ENCODE measurements at regions not wholly inside any gene's neighbourhood (a gene's known extent, or its start where the extent isn't known, plus 50 kb on each side); places are given as distances from the start of the nearest gene placed in this dataset.

DNA sequence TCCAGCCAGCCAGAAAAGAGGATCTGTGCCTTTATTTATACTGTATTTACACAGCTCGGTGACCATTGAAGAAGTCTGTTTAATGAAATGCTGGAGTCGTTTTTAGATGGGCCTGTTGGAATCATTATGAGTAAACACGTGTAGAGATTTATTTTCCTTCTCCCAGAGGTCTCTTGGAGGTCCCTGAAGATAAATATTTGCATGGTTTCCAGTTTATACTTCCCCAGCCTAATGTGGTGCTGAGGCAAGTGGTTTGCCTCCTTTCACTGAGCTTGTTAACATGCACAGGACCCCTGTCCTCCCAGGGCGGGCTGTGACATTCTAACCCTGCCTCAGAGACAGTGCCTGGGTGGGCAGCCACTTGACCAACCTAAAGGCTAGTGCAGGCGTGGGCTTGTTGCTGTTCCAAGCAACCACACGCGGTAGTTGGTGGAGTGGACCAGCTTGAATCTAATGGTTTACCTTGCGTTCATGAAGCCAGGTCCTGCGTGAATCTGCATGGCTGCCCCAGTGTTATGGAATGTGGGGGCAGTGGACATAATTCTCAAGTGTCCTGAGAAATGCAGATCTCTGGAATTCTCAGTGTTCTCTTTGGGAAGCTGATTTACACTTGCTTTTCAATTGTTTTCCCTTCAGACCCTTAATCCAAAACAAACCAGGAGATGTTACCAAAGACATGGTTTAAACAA lies 130.2 kb upstream of the DLX2 start:
- no peak for DNase-seq

DNA sequence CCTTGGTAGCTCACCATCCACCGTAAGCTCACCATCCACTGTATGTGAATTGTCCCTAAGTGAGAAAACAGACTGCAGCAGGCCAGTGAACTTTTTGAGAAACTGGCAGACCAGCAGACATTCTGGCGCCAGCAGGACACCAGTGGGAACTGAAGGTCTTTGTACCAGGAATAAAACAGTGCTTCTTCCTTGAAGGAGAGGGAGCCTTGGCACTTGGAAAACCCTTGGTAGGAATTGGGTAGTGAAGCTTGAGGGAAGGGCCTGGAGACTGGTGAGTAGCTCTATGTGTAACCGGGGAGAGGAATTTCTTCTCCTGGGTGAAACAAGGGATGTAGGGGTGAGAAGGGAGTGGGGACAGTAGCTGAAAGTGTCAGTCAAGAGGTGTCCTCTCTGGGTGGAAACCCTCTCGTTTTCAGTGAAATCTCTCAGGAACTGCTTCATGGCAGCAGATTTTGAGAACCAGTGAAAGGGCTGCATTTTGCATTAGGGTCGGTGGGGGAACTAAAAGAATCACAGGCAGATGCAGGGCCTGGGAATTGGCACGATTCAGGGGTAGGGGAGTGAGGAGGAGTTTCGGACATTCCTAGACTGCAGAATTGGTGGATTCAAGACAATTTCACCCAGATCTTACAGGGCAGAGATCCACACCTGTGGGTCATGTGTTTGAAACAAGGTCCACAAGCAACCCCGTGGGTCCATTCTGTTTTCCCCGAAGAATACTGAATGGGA lies 131.5 kb upstream of the DLX2 start:
- no peak for DNase-seq

DNA sequence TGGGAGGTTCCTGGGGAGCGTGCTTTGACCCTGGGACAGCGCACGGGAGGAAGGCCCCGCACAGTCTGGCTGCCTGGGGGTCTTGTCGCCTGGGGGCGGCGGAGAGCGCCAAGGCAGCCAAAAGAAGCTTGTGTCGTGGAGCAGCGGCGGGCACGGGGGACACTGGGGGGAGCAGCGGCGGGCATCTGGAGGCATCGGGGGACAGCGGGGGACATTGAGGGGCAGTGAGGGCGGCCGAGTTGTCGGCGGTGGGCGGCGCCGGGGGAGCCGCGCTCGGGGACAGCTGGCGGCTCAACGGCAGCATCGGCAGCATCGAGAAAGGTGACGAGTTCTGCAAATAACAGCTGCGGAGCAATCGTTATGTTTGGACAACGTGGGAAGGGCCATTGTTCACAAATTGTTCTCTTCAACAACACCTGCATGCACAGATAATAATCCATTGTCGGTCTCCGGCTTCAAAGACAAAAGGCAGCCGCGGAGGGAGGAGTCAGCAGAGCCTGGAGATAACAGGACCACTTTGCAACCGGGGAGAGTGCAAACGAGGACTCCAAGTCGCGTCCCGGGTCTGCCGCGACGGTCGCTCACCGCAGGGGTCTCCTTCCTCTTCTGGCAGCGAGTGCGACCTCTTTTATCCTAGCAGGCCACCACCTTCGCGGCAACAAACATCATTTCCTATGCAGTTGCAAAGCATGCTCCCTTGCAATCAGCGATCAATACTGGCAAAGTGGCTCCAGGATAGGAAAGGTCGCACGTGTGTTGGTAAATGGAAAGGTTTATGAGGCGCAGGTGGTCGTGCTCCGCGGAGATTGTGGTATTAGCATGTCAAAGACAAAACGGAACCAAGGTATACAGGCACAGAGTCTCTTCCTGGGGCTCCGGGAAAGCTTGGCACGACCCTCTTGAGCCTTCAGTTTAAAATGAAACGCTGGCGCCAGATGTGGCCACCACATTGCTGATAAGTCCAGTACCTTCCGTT lies 132.3 kb upstream of the DLX2 start:
- peak; percentile 26 for DNase-seq

DNA sequence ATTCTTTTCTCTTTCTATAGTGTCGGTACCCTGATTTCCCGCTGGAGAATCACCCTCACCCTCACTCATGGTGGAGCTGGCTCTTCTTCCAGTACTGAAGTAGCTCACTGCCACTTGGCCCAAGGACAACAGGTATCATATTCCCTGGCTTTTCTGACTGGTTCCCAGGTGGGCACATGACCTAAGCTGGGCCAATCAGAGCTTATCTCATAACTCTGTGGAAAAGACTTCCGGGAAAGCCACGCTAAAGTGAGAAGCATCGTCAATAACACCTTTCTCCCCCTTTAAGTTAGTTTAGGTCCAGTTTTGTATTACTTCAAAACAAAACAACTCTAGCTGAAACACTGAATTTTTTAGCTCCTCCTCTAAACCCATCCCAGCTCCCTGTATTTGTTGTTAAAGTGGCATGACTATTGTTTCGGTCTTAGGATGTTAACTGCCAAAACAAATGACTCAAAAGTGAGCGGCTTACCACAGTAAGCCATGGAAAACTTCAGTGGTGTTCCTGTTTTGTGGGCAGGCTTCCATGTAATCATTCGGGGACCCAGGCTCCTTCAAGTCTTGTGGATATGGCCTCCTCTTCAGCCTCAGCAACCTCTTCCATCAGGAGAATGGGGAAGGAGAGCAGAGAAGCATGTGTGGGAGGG lies 137.4 kb upstream of the DLX2 start:
- no peak for DNase-seq

DNA sequence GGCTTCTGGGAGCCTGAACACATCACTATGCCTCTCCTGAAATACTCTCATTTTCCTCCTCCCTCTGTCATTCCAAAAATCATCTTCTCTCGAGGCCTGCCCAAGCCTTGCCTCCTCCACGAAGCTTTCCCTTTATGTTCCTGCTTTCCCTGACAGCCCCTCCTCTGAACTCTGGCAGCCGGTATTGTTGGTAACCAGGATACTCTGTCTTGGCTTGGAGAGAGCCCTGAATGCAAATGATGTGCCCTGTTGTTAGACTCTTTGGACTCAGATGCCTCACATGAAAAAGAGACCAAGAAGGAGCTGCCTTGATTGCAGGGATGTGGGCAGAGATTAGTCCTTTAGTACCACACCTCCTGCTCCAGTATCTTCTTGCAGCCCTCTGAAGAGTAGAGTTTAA lies 138.5 kb upstream of the DLX2 start:
- no peak for DNase-seq

DNA sequence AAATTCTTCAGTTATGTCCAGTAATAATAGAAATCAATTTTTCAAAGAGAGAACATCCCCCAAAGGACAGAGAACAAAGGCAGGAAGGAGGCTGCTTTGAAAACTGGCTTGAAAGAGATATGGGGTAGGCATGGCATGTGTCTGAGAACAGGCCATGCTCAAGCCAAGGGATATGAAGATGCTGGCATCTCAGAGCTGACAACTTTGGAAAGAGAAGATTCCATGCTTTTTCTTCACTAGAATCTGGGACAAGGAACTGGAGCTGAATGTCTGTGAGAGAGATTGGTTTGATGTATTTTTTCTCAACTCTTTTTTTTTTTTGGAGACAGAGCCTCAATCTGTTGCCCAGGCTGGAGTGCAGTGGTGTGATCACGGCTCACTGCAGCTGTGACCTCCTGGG lies 139.8 kb upstream of the DLX2 start:
- no peak for DNase-seq

DNA sequence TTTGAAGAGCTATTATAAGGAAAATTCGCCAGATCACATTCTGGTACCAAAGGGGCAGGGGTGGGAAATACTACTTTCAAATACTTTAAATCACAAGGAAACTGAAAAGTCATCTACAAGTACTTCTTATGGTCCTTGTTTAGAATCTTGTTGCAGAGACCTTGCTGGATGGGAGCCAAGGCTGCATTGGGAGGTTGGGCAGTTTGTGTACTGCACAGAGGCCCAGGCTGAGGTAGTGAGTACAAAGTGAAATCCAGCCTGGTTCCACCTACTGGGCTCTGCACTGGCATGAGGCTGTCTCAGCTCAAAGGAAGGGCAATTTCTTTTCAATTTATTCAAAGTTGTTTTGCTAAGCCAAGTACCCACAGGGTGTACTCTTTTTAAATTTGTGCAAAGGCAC lies 140.3 kb upstream of the DLX2 start:
- no peak for DNase-seq

DNA sequence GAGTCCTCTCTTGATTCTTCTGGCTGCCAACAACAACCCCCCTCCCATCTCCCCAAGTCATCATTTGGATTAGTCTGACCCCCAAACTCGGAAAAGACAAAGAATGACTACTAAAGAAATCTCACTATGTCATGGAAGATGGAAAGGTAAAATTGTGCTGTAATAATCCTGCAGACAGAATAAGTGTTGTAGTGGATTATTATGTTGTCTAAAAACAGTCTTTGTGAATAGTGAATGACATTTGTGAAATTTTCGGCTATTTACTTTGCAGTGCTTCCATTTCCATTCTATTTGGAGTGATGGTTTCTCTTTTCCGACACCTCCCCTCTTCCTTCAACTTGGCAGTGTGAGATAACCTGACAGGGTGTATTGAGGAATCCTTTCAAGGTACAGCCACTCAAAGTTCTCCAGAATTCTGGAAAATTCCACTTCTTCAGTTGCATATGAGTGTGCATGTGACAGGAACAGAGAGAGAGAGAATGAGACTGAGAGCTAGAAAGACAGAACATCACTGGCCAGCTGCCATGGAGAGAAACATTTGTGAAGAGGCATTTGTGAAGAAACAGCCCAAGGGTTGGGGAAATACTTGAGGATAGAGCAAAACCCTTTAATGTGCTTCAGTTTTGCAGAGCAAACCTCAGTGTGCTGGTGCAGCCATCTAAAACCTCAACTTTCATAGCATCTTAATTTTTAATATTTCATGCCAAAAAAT lies 141.9 kb upstream of the DLX2 start:
- DNase-seq = no peak

DNA sequence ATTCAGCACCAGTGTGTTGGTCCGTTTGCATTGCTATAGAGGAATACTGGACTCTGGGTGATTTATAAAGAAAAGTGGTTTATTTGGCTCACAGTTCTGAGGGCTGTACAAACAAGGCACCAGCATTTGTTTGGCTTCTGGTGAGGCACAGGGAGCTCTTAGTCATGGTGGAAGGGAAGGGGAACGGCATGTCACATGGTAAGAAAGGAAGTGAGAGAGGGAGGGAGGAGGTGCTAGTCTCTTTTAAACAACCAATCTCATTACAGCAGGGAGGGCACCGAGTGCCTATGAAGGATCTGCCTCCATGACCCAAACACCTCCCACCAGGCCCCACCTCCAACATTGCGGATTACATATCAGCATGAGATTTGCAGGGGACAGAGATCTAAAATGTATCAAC lies 143.9 kb upstream of the DLX2 start:
- DNase-seq = no peak

DNA sequence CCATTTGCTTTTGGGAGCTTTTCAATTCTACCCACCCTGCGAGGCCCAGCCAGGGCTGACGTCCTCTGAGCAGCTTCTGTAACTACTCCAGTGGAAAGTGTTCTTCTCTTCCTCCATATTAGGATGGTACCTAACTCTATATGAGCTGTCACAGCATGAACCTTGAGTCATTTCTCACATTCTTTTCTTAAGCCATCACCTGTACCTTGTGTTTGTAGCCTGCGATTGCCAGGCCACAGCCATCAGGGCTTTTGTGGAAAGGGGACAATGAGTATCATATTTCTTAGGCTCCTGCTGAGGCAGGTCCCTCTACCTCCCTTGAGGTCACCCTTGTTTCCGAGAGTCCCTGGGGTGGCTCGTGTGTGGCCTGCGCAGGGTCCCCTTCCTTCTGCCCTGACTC lies 144.5 kb upstream of the DLX2 start:
- DNase-seq = no peak

DNA sequence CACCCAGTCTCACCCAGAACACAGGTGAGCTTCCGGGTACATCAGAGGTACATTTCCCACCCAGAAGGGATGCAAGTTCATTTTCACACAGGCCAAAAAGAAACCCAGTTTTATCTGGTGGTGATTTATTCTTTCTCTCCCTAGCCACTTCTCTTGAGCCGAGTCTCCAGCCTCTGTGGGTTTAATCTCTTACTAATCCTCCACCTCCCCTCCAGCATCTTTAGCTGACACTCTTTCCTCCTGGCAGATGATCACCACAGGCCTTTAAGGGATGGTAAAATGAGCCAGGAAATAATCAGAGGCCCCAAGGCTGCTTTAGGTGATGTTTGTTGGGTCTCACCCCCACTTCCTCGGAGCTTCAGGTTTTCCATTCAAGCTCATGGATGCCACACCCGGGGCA lies 145.7 kb upstream of the DLX2 start:
- no peak for DNase-seq

DNA sequence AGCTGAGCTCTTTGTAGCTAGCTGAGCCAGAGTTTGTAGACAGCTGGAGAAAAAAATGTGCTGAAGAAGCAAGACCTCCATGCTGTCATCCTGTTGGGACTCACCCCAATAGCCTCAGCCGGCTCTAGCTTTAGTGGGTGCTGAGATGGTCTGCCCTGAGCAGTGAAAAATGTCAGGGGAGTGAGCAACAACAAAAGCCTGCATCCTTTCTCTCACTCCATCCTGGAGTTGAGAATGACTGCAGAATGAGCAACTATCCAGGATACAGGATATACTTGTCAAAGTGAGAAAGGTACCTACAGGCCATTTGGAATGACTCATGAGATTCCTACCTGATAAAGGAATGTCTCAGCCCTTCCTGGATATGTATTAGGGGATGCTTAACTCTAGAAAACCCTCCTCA lies 146.1 kb upstream of the DLX2 start:
- no peak for DNase-seq

DNA sequence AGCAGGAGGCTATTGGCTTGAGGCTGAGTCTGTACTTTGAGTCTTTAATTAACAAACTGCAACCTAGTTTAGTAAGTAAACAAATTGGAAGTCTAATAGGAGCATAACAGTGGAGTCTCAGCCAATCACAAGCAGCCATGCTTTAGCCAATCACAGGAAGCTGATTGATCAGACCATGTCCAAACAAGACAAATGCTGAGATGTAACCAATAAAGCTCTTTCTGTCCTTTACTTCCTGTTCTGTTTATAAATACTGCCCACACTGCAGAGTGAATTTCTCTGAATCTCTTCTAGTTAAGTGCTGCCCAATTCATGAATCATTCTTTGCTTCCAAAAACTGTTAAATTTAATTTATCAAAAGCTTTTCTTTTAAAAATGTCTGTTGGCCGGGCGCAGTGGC lies 146.6 kb upstream of the DLX2 start:
- DNase-seq = no peak

DNA sequence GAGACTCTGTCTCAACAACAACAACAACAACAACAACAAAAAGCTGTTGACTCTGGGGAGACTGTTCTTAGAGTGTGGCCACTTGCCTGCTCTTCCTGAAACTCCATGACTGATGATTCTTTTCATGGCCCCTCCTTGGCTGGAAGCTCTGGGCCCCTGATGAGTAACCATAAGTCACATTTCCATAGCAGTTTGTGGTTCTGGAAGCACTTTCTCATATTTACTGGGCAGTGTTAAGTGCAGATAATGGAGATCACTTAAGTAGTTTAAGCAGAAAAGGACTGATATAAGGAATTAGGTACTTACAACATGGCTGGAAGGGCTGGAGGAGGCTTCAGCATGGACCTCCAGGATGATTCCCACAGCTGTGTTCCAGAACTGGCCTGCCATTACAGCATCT lies 147.3 kb upstream of the DLX2 start:
- DNase-seq = no peak

DNA sequence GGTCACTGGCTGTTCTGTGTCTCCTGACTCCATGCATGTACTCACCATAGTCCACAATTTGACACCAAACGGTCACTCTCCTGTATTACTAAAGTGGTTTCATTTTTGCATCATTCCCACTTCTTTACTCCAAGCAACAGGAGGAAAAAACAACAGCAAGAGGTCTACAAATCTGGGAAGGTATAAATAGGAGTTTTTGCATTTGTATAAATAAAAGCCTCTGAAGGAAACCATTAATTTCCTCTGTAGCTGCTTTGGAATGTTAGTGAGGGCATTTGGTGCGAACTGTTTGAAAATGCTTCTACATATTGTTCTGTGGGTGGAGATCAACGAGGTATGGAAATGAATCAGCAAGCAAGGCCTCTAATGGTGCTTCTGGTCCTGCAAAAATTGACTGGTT lies 148.5 kb upstream of the DLX2 start:
- DNase-seq = no peak

DNA sequence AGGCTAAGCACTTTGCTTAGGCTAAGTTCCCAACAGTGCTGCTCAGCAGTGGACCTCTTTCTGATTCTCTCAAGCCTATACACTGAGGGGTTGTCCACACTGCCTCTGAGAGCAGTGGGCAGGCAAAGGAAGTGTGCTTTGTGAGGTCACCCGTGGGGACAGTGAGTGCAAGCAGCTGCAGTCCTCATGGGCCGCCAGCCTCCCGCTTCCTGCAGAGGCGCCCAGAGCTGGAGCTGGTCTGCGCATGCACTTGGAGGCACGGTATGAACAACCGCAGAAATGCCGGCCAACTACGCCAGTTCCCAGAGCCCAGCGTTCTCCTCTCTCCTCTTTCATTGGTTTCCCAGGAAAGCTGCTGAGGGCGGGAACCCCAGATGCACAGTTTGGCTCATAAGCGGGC lies 149.5 kb upstream of the DLX2 start:
- no peak for DNase-seq

DNA sequence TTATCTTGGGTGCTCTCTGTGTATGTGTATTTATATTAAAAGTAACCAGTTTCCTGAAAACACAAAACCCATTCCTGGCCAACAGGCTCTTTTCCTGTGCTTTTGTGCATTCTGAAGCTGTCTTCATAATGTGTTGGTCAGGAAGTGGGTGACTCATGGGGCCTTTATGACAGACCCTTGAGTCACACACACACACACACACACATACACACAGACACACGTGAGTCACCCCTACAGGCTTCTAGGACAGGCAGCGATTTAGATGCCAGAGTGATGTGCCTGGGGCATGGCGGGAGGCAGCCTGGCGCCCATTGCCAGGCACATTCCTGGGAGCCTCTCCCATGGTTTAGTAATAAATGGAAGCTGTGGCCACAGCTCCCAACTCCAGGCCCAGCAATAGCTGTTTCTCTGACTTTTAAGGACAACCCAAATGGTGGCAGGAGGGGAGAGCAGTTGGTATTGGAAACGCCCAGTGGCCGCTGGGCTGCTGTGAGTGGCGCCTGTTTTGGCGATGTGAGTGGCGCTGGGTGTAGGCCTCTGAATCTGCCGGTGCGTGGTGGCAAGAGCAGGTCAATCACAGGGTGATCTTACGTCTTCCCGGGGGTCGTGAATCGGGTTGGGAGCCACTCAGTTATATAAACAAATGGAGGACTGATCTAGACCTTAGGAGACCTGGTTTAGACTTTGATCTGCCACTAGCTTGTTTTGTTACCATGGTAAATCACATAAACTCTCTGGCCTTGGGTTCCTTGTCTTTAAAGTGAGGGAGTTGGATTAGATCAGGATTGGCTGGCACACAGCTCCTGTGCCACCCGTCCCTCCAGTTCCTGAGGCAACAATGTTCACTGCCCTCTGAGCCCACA lies 150.7 kb upstream of the DLX2 start:
- peak; percentile 86 for DNase-seq

DNA sequence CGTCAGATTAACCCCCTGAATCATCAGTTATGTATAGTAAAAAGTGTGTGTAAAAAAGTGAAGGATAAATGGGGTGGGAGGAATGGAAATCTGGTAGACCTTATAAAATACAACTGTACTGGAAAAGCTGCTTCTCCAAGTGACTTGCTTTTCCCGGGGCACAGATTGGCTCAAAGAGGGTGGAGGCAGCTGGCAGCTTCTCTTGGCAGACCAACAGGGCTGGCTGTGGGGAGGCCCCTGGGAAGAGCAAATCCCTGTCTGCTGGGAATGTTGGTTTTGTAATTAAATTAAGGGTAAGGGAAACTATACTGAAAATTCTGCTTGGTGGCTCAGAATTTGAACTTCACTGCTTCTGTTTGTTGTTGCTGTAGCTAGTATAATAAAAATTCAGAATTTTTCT lies 154.2 kb upstream of the DLX2 start:
- no peak for DNase-seq

DNA sequence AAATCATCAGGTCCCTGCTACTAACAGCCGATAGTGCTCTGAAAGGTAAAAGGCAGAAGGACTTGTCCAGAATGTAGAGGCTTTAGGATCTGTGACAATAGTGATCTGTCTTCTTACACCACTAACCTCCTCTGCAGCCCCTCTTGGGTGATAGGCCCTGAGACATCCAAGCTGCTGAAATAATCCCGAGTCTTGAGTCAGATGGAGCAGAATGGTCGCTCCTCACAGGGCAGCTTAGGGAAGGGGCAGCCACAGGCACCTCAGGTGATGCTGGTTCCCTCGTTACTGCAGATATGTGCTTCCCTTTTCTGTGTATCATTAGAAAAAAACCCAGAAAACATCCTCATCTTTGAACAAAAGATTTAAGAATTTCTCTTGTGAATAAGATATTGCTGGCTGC lies 157.1 kb upstream of the DLX2 start:
- no peak for DNase-seq

DNA sequence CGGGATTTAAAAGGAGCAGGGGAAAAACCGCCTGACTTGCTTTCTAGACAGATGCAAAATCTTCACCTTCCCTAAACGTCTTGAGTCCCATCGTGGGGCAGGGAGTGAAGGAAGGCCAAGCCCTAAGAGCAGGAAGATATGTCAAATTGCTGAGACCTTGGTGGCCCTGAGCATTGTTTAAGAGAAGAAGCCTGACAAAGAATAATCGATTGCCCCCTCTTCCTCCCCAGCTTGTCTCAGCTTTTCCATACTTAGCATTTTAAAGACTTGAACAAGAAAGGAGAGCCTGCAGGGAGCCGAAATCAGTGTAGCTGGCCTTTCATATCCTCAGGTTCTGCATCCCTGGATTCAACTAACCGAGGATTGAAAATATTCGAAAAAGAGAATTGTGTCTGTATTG lies 157.6 kb upstream of the DLX2 start:
- no peak for DNase-seq

DNA sequence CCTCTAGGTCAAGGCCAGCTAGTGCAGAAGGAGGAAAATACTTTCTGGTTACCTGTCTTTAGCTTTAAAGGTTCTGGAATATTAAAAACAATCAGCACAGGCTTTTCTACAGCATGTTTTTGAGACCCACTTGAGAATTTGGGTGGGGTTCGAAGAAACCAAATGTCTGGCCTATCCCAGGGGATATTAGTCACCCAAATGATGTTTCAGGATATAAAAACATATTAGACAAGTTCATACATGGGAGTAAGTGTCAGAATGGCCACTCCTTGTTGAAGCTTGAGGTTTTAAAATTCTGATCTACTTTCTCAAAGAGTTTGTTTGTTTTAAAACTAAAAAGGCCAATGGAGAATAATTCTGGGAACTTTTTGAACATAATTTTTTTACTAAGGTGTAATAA lies 158.6 kb upstream of the DLX2 start:
- DNase-seq = no peak

DNA sequence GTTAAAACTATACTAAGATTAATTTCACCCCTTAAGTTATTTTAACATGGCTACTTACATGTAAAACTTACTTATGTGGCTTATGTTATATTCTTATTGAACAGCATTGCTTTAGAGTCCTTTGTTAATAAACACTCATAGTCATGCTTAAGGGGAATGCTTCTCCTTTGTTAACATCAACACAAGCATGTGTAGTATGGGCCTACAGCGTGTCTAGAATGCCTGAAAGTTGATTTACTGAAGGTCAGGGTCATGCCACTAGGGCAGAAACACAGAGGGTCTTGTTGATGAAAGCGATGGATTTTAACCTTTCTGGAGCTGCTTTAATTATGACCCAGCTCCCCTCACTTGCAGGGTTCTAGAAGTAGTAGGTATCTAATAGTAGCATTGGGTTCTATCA lies 159.8 kb upstream of the DLX2 start:
- DNase-seq = no peak

Data from activated gamma-delta T cell treated with Interleukin-2 at 50 U/mL for 16 hours (primary cell).